Panc1 (cell line): ENCODE measurements at regions not wholly inside any gene's neighbourhood (a gene's known extent, or its start where the extent isn't known, plus 50 kb on each side); places are given as distances from the start of the nearest gene placed in this dataset.

ENCODE experiments used
- ATAC-seq: fragments of 200-7000 bp; cut with Tn5 transposase; 2 replicates; pipeline ENCODE4 v1.9.1; 2020; ENCODE audit warnings: mild to moderate bottlenecking, moderate library complexity
- BruUV-seq: library from RNA; stranded (reverse); fragments of 400-500 nt; replicated peaks from 2 replicates; lab custom pipeline; 2021; lab: Mats Ljungman, UMichigan
- CTCF ChIA-PET: fragments of 300-600 bp; sonication (Branson Sonifier 250); formaldehyde crosslinking; loops from one replicate; lab custom pipeline; 2022; ENCODE audit warnings: antibody characterized with exemption; lab: Charles Lee
- POLR2A ChIA-PET: fragments of 300-600 bp; sonication (Branson Sonifier 250); formaldehyde crosslinking; loops from one replicate; lab custom pipeline; 2022; ENCODE audit warnings: antibody characterized with exemption; lab: Charles Lee
- DNase-seq: peaks from one replicate; pipeline ENCODE4 v3.0.0-alpha.2; 2010; ENCODE audit warnings: low read depth, low spot score
- H3K27ac ChIP-seq: 2 replicates; pipeline ENCODE4 v1.5.1; 2011; ENCODE audit warnings: mild to moderate bottlenecking, low read length, inconsistent platforms
- H3K27me3 ChIP-seq: fragments of 200-500 bp; sonication (Bioruptor generic); 2 replicates; pipeline ENCODE4 v1.6.0; 2014; ENCODE audit warnings: low read length, inconsistent platforms; ENCODE audit not compliant: control insufficient read depth, insufficient read depth
- H3K36me3 ChIP-seq: fragments of 200-500 bp; sonication (Bioruptor generic); 2 replicates; pipeline ENCODE4 v1.5.1; 2014; ENCODE audit warnings: inconsistent platforms, mild to moderate bottlenecking, low read length, moderate library complexity; ENCODE audit not compliant: control insufficient read depth, insufficient read depth
- H3K4me1 ChIP-seq: 2 replicates; pipeline ENCODE4 v1.5.1; 2011; ENCODE audit warnings: inconsistent platforms, mild to moderate bottlenecking, low read length, moderate library complexity; ENCODE audit not compliant: control insufficient read depth, insufficient read depth
- H3K4me3 ChIP-seq, 2 experiments: 2 replicates each; pipeline ENCODE4 v1.5.1; 2011 to 2012; ENCODE audit warnings: low read depth in 2 of 2, low read length in 2 of 2, mild to moderate bottlenecking in 2 of 2, inconsistent platforms in 1 of 2, moderate library complexity in 1 of 2
- H3K9me3 ChIP-seq: fragments of 200-500 bp; sonication (Bioruptor generic); 2 replicates; pipeline ENCODE4 v1.5.1; 2014; ENCODE audit warnings: low read depth, mild to moderate bottlenecking, inconsistent platforms, low read length, moderate library complexity; ENCODE audit not compliant: control insufficient read depth, insufficient read depth
- POLR2AphosphoS5 ChIP-seq: IDR thresholded peaks from 2 replicates; pipeline ENCODE4 v1.6.1; 2012; ENCODE audit warnings: mild to moderate bottlenecking, low read depth, low read length, moderate library complexity
- SIN3A ChIP-seq: IDR thresholded peaks from 2 replicates; pipeline ENCODE4 v1.6.1; 2012; ENCODE audit warnings: low read depth, mild to moderate bottlenecking, low read length, moderate library complexity, borderline replicate concordance; ENCODE audit not compliant: insufficient read depth
- TCF7L2 ChIP-seq: IDR thresholded peaks from 2 replicates; pipeline ENCODE4 v1.6.1; 2011; ENCODE audit warnings: mild to moderate bottlenecking, low read depth, low read length, inconsistent platforms
- in situ Hi-C: cut with HindIII; loops from 2 replicates; pipeline ENCODE4 v1.10.0; 2016; ENCODE audit warnings: low sequenced_read_pairs, low pct_unique_long_range_greater_than_20kb
- intact Hi-C: fragments of 100-400 bp; cut with micrococcal nuclease; formaldehyde crosslinking; loops from one replicate; pipeline ENCODE4 v1.10.0; 2022; ENCODE audit not compliant: unreplicated experiment
- TF ChIP-seq, protein P1 (sequence below): fragments of 450-650 bp; IDR thresholded peaks from 2 replicates; pipeline ENCODE4 v1.5.1; 2017; ENCODE audit warnings: mild to moderate bottlenecking
- TF ChIP-seq, protein P2 (sequence below), 2 experiments: IDR thresholded peaks; 2 replicates each; pipeline ENCODE4 v1.6.1; 2011 to 2012; ENCODE audit warnings: low read depth in 2 of 2, control low read depth in 1 of 2, low read length in 1 of 2, mild to moderate bottlenecking in 1 of 2, moderate library complexity in 1 of 2; ENCODE audit not compliant: insufficient read depth in 1 of 2

DNA sequence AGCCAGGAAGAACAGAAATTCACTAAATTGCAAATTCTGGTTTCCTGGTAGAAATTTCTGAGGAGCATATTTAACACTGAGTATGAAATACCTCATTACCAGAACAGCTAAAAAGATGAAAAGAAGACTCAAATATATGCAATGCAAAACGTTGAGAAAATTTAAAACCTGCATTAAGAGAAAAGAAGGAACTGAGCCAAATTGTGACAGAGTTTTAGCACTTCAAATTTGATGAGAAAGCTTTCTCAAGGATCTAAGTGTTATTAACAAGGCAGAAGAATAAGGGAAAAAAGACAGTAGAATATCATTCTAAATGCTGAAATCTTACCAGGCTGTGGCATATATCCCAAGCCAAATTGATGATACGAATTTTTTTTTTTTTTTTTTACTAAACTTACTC, 443.0 kb downstream of the COL12A1 start:
- CTCF ChIA-PET: no interaction called here
- POLR2A ChIA-PET: no interaction called here
- no peaks in the 10 kb centered on the region for H3K36me3 ChIP-seq
- H3K27me3 ChIP-seq: no peaks in the 10 kb centered on the region
- TF ChIP-seq POLR2AphosphoS5 (no peak), TCF7L2 (no peak), SIN3A (no peak)
- TF ChIP-seq, protein P1, sequence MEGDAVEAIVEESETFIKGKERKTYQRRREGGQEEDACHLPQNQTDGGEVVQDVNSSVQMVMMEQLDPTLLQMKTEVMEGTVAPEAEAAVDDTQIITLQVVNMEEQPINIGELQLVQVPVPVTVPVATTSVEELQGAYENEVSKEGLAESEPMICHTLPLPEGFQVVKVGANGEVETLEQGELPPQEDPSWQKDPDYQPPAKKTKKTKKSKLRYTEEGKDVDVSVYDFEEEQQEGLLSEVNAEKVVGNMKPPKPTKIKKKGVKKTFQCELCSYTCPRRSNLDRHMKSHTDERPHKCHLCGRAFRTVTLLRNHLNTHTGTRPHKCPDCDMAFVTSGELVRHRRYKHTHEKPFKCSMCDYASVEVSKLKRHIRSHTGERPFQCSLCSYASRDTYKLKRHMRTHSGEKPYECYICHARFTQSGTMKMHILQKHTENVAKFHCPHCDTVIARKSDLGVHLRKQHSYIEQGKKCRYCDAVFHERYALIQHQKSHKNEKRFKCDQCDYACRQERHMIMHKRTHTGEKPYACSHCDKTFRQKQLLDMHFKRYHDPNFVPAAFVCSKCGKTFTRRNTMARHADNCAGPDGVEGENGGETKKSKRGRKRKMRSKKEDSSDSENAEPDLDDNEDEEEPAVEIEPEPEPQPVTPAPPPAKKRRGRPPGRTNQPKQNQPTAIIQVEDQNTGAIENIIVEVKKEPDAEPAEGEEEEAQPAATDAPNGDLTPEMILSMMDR: no peak
- TF ChIP-seq, protein P2, sequence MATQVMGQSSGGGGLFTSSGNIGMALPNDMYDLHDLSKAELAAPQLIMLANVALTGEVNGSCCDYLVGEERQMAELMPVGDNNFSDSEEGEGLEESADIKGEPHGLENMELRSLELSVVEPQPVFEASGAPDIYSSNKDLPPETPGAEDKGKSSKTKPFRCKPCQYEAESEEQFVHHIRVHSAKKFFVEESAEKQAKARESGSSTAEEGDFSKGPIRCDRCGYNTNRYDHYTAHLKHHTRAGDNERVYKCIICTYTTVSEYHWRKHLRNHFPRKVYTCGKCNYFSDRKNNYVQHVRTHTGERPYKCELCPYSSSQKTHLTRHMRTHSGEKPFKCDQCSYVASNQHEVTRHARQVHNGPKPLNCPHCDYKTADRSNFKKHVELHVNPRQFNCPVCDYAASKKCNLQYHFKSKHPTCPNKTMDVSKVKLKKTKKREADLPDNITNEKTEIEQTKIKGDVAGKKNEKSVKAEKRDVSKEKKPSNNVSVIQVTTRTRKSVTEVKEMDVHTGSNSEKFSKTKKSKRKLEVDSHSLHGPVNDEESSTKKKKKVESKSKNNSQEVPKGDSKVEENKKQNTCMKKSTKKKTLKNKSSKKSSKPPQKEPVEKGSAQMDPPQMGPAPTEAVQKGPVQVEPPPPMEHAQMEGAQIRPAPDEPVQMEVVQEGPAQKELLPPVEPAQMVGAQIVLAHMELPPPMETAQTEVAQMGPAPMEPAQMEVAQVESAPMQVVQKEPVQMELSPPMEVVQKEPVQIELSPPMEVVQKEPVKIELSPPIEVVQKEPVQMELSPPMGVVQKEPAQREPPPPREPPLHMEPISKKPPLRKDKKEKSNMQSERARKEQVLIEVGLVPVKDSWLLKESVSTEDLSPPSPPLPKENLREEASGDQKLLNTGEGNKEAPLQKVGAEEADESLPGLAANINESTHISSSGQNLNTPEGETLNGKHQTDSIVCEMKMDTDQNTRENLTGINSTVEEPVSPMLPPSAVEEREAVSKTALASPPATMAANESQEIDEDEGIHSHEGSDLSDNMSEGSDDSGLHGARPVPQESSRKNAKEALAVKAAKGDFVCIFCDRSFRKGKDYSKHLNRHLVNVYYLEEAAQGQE (IDR thresholded peaks at IDR 0.05; ENCODE audit: insufficient read depth in 1 of 2, low read depth in 2 of 2, low read length in 1 of 2): no peak
- no peak overlapping the region for H3K4me3 ChIP-seq
- in situ Hi-C loops: no loop called here
- intact Hi-C loops: no loop called here
- BruUV-seq: no TSS peak
- no peak overlapping the region for H3K27ac ChIP-seq
- DNase-seq: no peak
- H3K4me1 ChIP-seq: no peaks in the 10 kb centered on the region
- ATAC-seq: no peak
- no peaks in the 10 kb centered on the region for H3K9me3 ChIP-seq

DNA sequence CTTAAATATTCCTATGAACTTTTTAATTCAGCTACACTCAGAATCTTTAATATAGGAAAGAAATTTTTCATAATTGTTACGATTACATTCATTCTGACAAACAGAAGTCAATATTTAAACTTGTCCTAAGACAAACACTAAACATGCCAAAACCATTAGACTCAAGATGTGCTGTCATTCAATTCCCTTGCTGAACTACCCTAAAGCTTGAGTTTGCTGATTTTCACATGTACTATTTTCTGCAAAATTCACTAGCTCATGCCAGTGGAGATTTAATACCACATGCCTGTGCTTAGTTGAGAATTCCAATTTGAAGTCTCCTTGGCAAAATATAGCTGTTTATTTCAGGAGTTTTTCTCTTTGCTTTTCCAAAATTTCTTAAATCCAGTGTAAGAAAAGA, 448.0 kb downstream of the COL12A1 start:
- Histone ChIP-seq H3K4me3 (no peak overlapping the region), H3K27ac (no peak overlapping the region), H3K36me3 (no peaks in the 10 kb centered on the region), H3K4me1 (no peaks in the 10 kb centered on the region), H3K27me3 (no peaks in the 10 kb centered on the region), H3K9me3 (no peaks in the 10 kb centered on the region)
- no TSS peak for BruUV-seq
- POLR2A ChIA-PET: no interaction called here
- DNase-seq (no peak), ATAC-seq (no peak)
- intact Hi-C loops: no loop called here
- in situ Hi-C loops: no loop called here
- CTCF ChIA-PET: no interaction called here
- TF ChIP-seq, protein P1: no peak
- TF ChIP-seq, protein P2 (IDR thresholded peaks at IDR 0.05; ENCODE audit: insufficient read depth in 1 of 2, low read depth in 2 of 2, low read length in 1 of 2): no peak
- TF ChIP-seq SIN3A: no peak
- no peak for TF ChIP-seq POLR2AphosphoS5
- no peak for TF ChIP-seq TCF7L2
